ENCODE measurements at regions not wholly inside any gene's neighbourhood (a gene's known extent, or its start where the extent isn't known, plus 50 kb on each side); places are given as distances from the start of the nearest gene placed in this dataset.
"Not testable (repeated sequence)": the region's sequence is repeated elsewhere in the genome, so short reads cannot be mapped to it uniquely, and the experiment has no call there.

- DNase-seq = not testable (repeated sequence)
Observed at GRCh38 chr2:111373060-111373459, 252.3 kb downstream of the BCL2L11 start.

GRCh38 chr2:111373989-111374388, 253.3 kb downstream of the BCL2L11 start:
- not testable (repeated sequence) for DNase-seq

GRCh38 chr2:111374734-111375133, 254.0 kb downstream of the BCL2L11 start:
- DNase-seq = not testable (repeated sequence)

DNA sequence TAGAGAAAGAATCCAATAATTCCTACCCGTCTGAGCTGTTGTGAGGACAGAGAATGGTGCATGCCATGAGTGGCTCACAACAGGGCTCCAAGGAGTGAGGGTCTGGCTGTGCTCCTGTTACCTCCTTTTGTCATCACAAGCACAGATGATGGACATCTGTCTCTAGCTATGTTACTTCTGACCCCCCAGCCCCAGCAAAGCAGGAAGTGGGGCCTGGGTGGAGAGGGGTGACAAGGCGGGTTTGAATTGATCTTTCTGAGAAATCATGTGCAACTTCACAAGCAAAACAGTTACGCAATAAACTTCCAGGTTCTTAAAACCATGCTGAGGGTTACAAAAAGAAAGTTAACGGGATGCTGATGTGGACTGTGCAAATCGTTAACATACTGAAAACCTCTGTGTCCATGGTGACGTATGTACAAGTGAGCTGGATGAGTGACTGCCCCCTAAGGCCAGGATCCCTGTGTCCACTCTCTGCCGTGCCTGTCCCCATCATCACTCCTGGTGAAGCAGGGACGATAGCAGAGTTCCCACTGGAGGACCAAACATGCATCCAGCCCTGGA, 254.7 kb downstream of the BCL2L11 start:
- not testable (repeated sequence) for DNase-seq

DNA sequence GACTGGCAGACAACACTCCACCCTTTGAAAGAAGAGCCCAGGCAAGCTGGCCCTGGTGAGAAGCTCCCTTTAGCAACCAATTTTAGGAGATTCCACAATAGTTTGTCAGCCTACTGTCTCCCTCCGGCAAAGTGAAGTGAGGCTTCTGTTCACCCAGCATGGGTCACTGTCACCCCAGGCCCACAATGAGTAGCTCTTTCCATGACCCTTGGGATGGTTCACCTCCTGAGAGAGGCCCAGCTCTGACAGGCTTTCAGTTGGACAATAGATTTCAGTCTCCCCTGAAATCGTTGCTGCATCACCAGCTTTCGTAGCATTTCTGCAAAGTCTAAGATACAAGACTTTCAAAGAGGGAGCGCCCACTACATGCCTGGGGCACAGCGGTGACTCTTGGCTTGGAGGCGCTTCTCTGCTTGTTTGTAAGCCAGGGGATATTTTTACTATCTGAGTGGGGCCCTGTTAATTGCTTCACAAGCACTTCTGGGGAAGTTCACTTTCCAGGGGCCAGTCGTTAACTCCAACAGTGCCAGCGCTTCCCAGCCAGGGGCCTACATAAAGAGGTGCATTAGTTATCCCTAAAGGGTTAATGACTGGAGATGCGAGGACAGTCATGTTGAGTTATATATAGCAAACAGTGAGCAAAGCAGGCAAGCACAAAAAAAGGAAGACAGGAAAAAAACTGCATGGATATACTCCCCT, 255.7 kb downstream of the BCL2L11 start:
- not testable (repeated sequence) for DNase-seq

- DNase-seq = not testable (repeated sequence)
Observed at GRCh38 chr2:111376971-111377352, 256.2 kb downstream of the BCL2L11 start.

DNA sequence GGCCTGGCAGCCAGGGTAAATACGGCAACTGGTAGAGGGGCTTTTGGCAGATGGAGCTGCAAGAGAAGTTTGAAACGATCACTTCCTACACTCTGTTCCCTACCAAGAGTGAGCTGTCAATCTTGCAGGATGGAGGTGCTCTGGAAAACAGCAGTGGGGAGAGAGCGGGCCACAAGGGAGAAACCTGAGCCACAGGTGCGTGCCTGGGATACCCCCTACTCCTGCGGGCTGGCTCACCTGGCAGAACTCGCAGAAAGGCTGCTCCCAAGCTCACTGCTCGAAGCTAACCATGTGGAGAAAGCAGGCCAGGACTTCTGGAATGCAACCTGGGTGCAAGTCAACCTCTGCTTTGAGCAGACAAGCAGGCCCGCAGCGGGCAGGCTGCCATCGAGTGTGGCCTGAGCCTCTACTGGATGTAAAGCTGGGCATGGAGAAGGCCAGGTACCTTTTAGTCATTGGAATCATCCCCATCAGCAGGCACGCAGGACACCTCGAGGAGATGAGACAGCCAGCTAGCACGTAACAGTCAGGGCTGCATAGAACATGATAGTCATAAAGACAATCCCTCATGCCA, 256.8 kb downstream of the BCL2L11 start:
- not testable (repeated sequence) for DNase-seq

DNA sequence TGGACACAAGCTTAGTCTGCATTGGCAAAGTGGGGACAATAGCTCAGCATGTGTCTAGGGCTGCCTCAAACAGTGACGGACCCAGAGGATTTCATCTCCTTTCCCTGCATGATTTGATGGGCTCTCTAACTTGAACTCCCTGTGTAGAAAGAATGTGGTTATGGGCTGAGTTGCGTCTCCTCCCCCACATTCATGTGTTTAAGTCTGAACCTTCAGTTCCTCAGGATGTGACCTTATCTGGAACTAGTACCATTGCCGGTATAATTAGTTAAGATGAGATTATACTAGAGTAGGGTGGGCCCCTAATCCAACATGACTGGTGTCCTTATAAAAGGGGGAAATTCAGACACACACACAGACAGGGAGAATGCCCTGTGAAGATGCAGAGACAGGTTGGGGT, 257.6 kb downstream of the BCL2L11 start:
- DNase-seq = not testable (repeated sequence)

GRCh38 chr2:111380733-111381439, 260.2 kb downstream of the BCL2L11 start:
- DNase-seq = not testable (repeated sequence)

GRCh38 chr2:111381530-111382306, 261.0 kb downstream of the BCL2L11 start:
- not testable (repeated sequence) for DNase-seq

DNA sequence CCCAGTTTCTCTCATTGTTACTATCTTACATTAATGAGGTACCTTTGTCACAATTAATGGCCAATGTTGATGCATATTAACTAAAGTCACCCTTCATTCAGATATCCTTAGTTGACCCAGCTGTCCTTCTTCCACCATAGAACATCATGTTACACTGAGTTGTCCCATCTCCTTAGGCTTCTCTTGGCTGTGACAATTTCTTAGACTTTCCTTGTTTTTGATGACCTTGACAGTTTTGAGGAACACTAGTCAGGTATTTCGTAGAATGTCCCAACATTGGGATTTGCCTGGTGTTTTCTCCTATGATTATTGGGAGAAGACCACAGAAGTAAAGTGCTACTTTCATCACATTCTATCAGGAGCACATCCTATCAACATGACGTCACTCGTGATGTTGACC, 261.8 kb downstream of the BCL2L11 start:
- not testable (repeated sequence) for DNase-seq

GRCh38 chr2:111383311-111383710, 262.6 kb downstream of the BCL2L11 start:
- not testable (repeated sequence) for DNase-seq

DNA sequence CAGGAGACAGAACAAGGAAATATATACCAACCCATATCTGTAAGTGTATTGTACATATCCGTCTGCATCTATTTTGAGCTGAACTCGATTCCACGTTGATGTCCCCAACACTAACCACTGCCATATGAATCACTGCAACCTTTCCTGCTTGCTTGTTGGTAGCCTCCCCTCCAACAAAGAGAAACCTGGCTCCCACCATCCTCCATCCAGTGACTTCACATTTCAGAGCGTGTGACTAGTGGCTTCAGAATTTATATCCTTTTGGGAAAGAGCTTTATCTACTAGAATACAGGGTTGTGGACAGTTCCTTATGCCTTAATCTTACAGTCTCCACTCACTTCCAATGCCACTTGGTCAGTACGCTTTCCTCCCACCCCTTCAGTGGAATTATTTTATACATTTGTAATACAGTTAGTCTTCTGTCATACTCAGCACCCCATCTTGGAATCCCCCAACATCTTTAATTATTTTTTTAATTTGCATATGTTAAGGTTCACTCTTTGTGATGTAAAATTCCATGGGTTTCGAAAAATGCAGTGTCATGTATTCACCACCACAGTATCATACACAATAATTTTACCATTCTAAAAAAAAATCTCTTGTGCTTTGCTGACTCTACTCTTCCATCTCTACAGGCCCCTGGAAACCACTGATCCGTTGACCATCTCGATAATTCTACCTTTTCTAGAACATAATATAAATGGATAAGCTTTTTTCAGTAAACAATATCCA, 264.7 kb downstream of the BCL2L11 start:
- not testable (repeated sequence) for DNase-seq

DNA sequence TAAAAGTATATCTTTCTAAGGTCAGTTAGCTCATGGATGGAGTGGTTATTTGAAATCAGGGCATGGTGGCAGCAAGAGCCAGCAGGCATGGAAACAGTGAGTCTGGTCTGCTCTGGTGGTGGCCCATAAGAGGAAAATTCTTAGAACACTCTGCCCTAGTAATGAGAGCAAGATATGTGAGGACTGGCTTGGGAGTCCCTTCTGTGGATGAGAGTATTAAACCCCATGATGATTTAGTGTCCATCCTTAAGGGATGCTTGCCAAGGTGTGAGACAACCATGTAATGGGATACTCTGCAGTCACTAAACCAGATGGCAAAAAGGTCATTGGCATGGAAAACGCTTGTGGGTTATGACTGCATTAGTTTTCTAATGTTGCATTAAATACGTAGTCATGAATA, 269.9 kb downstream of the BCL2L11 start:
- not testable (repeated sequence) for DNase-seq

GRCh38 chr2:111395350-111396128, 274.8 kb downstream of the BCL2L11 start:
- DNase-seq = not testable (repeated sequence)

DNA sequence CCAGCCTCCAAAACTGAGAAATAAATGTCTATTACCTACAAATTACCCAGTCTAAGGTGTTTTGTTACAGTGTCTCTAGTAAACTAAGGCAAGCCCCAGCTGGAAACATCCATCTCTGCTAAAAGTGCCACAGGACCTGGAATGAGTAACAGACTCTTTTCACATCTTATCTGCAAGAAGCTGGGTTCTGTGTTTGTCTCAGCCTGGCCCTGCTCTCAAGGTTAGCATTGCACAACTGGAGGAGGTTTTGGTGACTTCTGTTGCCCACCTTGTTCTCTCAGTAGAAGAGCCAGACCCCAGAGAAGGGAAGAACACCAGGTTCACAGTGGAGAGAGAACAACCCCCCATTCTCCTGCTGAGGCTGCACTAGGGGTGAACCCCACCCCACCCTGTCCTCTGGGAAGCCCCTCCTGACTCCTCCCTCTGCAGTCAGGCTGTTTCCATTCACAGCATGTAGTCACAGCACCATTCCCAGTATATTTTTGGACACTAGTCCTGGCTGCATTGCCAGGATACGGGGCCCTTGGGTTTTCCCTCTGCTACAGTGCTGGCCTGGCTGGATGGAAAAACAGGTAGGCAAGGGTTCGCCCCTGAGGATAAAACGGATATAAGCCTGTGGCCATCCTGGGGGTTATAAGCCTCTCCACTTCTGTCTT, 280.0 kb downstream of the BCL2L11 start:
- not testable (repeated sequence) for DNase-seq

- DNase-seq = not testable (repeated sequence)
Observed at GRCh38 chr2:111401270-111402140, 280.8 kb downstream of the BCL2L11 start.

DNA sequence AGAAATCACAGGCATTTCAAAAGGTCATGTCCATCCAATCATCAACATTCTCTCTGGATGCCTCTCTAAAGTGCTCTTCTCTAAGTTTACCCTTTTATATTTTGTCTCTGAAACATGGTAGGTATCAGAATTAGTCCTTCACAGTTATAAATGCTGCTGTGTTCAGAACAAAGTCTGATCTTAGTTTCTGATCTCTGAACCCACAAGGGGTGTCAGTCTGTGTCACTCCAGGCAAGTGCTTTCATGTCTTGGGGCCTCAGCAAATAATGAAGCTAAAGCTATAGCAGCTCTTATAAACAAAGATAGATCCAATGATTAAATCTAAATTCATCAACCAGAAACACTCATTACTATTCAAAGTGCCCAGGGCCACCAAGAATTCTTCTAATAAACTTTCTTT, 281.7 kb downstream of the BCL2L11 start:
- DNase-seq = not testable (repeated sequence)

- DNase-seq = not testable (repeated sequence)
Observed at GRCh38 chr2:111403287-111403686, 282.6 kb downstream of the BCL2L11 start.

DNA sequence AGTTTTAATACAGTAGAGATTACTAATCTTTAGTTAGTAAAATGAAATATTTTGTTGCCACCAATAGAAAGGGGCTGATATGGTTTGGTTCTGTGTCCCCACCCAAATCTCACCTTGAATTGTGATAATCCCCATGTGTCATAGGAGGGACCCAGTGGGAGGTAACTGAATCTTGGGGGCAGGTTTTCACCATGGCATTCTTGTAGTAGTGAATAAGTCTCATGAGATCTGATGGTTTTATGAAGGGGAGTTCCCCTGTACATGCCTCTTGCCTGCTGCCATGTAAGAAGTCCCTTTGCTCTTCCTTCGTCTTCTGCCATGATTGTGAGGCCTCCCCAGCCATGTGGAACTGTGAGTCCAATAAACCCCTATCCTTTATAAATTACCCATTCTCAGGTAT, 285.9 kb downstream of the BCL2L11 start:
- not testable (repeated sequence) for DNase-seq

All from NCI-H446 (cell line).